NB4 (cell line): ENCODE measurements at regions not wholly inside any gene's neighbourhood (a gene's known extent, or its start where the extent isn't known, plus 50 kb on each side); places are given as distances from the start of the nearest gene placed in this dataset.

ENCODE experiments used
- DNase-seq: peaks from one replicate; pipeline ENCODE4 v3.0.0; 2010; ENCODE audit warnings: low read depth
- H3K4me3 ChIP-seq: one replicate; pipeline ENCODE4 v1.5.1; 2011; ENCODE audit warnings: mild to moderate bottlenecking, low read depth, low read length, moderate library complexity
- CTCF ChIP-seq: IDR thresholded peaks from one replicate; pipeline ENCODE4 v1.5.1; 2012; ENCODE audit warnings: low read depth, low read length
- MAX ChIP-seq: IDR thresholded peaks from 2 replicates; pipeline ENCODE4 v1.6.1; 2011; ENCODE audit warnings: low read depth, low read length
- MYC ChIP-seq: IDR thresholded peaks from 2 replicates; pipeline ENCODE4 v1.6.1; 2011; ENCODE audit warnings: low read depth, low read length
- POLR2A ChIP-seq: IDR thresholded peaks from 2 replicates; pipeline ENCODE4 v1.6.1; 2011; ENCODE audit warnings: mild to moderate bottlenecking; ENCODE audit not compliant: insufficient read length; ENCODE audit errors: extremely low read depth

- H3K4me3 ChIP-seq = no peak overlapping the region
- no peak for DNase-seq
- no peak for TF ChIP-seq MYC
- TF ChIP-seq POLR2A = no peak
- no peak for TF ChIP-seq CTCF
- no peak for TF ChIP-seq MAX
Observed at GRCh38 chrX:118179718-118180117, 63.1 kb upstream of the KLHL13 start.

DNA sequence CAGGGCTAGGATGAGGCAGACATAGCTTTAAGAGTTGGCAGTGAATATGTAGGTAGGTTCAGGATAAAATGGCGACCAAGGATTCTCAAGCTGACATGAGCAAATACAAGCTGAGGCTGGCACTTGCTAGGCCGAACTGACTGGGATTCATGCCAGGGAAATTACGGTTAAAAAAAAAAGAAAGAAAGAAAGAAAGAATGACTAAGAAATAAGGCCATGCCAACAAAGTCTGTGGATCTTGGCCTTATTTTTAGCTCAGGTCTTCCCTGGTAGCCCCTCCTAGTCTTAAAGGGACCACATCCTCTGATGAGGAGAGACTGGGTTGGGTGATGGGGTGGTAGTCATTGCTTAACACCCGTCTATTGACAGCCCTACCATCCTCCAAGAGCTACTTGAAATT lies 64.4 kb upstream of the KLHL13 start:
- DNase-seq = no peak
- H3K4me3 ChIP-seq = no peak overlapping the region
- TF ChIP-seq MAX (no peak), POLR2A (no peak), CTCF (no peak), MYC (no peak)

DNA sequence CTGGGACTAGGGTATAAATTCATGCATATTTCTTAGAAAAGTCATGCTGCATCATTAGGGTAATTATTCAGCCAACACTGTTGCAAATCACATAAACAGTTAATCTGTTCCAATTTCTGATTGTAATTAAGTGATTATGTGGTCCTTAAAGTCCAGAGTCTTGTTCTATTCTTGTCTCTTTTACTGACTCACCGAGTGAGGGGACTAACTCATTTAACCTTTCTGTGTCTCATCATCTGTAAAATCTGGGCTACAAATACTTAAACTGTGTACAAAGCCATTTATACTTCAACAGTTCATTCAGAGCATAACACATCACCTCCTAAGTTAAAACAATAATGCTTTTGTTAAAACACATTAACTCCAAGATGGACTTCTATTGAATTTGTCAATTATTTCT lies 65.4 kb upstream of the KLHL13 start:
- H3K4me3 ChIP-seq = no peak overlapping the region
- TF ChIP-seq POLR2A (no peak), MAX (no peak), CTCF (no peak), MYC (no peak)
- no peak for DNase-seq

- TF ChIP-seq MAX (no peak), CTCF (no peak), MYC (no peak), POLR2A (no peak)
- no peak for DNase-seq
Observed at GRCh38 chrX:118182681-118183080, 66.1 kb upstream of the KLHL13 start.

DNA sequence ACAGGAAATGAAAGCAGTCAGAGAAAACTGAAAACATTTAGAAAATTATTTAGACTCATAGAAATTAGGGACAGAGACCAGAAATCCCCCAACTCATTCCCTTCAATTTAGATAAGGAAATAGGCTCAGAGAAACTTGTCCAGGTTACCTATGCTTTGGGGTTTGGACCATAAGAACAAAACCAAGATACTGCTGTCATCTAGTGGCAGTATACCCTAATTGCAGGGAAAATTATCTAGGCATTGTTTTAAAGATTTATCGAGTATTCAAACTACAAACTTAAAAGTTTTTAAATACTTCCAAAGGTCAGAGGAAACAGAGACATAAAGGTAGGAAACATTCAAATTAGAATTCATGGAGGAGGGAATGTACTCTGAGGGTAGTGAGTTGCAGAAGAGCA lies 67.0 kb upstream of the KLHL13 start:
- no peak overlapping the region for H3K4me3 ChIP-seq
- DNase-seq = peak; percentile 11
- TF ChIP-seq MAX (no peak), CTCF (peak; percentile 34), MYC (no peak), POLR2A (no peak)

More at GRCh38 chrX:118182681-118183080, 66.1 kb upstream of the KLHL13 start:
- H3K4me3 ChIP-seq = no peak overlapping the region

DNA sequence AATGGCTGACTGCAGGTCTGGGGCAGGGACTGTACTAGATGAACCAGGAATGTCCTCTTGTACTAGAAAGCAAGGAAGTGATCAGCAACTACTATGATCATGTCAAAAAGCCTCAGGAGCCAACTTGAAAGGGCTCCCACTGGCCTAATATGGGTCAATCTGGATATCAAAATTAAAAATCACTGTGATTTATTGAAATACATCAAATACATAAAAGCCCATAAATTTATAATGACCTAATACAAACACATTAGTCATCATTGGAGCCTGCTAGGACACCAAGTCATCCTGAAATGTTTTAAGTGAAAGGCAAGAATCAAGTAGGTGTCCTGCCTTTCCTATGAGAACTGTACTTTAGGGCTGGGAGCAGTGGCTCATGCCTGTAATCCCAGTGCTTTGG lies 70.5 kb upstream of the KLHL13 start:
- TF ChIP-seq POLR2A (no peak), MYC (no peak), CTCF (no peak), MAX (no peak)
- no peak overlapping the region for H3K4me3 ChIP-seq
- no peak for DNase-seq
